Activated naive CD4-positive, alpha-beta T cell treated with anti-CD3 and anti-CD28 coated beads, Interleukin-2, amount 50 U/mL, for 16 hours (primary cell): ENCODE measurements at regions not wholly inside any gene's neighbourhood (a gene's known extent, or its start where the extent isn't known, plus 50 kb on each side); places are given as distances from the start of the nearest gene placed in this dataset.
"Not testable (repeated sequence)": the region's sequence is repeated elsewhere in the genome, so short reads cannot be mapped to it uniquely, and the experiment has no call there.

Experiments used
- DNase-seq: peaks from one replicate; pipeline ENCODE4 v3.0.0-alpha.2; 2020

GRCh38 chr4:60814549-60814948 lies 385.6 kb upstream of the ADGRL3 start:
- DNase-seq, result no peak

GRCh38 chr4:60817609-60818008 lies 382.5 kb upstream of the ADGRL3 start:
- no peak for DNase-seq

- DNase-seq, result no peak
Measured at GRCh38 chr4:60822986-60823385, 377.1 kb upstream of the ADGRL3 start.

GRCh38 chr4:60840020-60840419 lies 360.1 kb upstream of the ADGRL3 start:
- no peak for DNase-seq

DNA sequence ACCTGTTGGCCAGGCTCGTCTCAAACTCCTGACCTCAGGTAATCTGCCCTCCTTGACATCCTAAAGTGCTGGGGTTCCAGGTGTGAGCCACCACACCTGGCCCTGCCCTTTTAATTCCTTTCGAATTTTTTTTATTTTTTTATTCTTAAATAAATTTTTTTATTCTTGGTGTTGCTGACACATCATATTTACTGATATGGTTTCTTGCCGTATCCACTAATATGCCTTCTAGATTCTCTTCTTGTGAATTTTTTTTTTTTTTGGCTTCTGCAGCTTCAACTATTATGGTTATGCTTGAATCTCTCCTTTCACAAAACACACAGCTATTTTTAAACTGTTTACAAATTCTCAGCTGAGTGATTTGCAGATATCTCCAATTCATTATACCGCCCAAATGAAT lies 353.4 kb upstream of the ADGRL3 start:
- no peak for DNase-seq

DNA sequence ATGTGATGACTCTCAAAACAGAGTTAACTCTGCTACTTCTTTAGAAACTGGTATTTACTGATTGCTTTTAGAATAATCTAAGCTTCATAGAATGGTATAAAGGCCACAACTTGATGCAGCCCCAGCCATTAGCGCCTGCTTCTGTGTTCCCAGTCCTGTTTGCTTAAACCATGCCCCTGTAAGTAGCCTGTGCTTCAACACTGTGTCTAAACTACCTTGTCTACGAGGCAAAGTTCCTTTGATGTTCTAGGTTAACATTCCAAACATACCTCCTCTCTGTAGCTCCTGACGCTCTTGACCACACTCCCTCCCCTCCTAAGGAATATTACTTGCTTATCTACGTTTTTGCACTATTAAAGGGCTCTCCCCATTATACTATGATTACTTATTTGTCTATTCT lies 352.5 kb upstream of the ADGRL3 start:
- DNase-seq, result no peak

DNA sequence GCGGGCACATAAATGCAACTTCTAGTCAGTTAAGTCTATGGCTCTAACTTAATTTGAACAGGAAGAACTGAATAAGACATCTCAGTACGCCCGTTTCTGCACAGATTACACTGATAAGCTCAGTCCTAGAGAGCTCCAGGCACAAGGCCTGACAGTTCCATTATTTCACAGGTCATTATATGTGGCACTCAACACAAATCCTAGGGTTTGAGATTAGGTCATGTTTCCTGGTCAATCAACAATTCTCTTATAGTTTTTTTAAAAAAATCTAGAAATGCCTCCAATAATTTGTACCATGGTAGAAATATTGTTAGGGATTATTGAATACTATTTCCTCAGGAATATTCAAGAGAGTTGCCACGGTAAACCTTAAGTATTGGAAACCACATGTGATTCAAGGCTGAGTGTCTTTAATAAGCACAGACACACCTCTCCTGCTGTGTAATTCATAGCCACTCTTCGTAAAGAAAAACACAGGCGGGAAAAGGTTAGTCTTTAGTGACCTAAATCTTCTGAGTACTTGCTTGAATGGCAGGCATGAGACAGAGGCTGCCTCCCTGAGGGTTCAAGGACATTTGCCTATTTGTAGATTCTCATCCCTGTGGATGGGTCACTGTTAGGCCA lies 342.9 kb upstream of the ADGRL3 start:
- DNase-seq, result no peak

GRCh38 chr4:60863442-60863841 lies 336.7 kb upstream of the ADGRL3 start:
- no peak for DNase-seq

DNA sequence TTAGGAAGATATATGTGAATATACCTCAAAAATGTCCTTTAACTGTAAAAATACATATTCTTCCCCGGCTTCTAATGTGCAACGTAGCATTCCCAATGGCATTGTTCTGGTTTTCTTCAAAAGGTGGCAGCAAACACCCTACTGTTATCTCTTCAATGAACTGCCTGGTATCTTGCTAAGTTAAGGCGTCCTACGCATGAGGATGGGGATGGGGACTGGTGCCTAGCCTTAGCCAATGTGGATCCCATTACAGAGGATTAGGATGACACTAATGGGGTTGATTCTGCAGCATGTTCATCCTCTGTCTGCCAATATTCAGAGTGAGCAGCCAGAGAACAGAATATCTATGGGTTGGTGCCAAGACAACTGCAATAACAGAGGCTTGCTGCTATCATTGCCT lies 334.9 kb upstream of the ADGRL3 start:
- no peak for DNase-seq

GRCh38 chr4:60868232-60868960 lies 331.7 kb upstream of the ADGRL3 start:
- no peak for DNase-seq

- no peak for DNase-seq
Measured at GRCh38 chr4:60879135-60879701, 320.9 kb upstream of the ADGRL3 start.

DNA sequence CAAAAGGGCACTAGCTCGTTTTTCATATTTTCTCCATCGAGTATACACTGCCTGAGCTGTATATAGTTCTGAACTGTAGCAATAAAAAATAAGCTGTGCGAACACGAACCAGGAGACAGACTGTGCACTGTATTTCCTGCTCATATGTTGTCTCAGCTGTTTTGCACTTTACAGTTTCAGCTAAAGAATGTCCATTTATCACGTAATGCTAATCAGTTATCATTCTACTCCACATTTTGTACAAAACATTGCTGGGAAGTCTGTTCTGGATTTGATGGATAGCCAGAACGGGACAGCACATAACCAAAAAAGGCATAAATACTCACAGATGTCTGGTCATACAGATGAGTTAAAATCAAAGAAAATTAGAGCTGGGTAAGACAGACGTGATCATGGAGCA lies 315.5 kb upstream of the ADGRL3 start:
- DNase-seq, result no peak

- no peak for DNase-seq
Measured at GRCh38 chr4:60885011-60885410, 315.1 kb upstream of the ADGRL3 start.

- DNase-seq, result no peak
Measured at GRCh38 chr4:60890743-60891142, 309.4 kb upstream of the ADGRL3 start.

DNA sequence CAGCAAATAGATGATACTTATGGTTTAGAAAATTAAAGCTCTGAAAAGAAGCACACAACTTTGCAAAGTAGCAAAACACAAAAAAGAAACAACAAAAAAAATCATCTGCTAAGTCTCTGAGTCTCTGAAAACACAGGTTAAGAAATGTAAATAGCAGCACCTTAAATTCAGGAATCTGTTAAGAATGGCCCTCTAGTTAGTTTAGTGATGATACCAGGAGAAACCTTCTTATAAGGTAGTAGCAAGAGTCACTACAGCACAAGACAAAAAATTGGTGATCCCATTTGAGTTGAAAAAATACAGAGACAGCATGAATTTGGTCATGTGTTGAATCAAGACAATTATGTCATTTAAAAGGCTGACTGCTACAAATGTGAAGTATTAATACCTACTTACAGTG lies 308.2 kb upstream of the ADGRL3 start:
- DNase-seq, result no peak

DNA sequence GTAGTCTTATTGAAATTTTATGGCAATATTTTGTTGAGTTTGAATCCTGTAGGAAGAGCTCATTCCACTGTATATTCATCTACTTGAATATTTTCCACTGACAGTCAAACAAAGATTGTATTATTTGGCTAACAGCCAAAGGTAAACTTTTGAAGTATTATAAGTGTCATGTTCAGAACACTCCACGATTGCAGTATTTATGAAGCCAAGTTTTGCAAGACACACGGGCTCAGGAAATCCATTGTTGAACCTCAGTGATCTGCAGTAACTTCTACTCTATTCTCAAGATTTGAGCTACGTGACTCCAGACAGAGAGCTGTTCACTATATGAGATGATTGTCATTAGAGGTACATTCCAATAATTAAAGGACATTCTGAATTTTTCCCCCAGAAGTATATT lies 302.7 kb upstream of the ADGRL3 start:
- no peak for DNase-seq

- no peak for DNase-seq
Measured at GRCh38 chr4:60905162-60905561, 295.0 kb upstream of the ADGRL3 start.

GRCh38 chr4:60911127-60911526 lies 289.0 kb upstream of the ADGRL3 start:
- no peak for DNase-seq

DNA sequence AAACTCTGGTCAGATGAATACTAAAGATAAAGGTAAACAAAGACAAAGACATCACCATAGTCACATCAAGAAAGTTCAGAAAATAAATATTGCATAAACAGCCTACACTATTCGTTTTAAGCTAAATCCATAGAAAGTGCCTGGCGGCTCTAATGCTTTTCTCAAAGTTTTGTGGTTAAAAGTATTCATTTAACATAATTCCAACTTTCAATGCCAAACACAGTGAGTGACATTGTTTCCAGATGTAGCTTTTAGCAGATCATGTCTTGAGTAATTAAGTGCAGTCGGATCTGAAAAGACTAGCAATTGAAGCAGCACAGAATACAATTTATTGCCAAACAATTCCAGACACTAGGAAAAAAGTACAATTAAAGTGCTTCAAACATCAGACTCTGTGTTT lies 287.1 kb upstream of the ADGRL3 start:
- DNase-seq, result no peak

- DNase-seq, result no peak
Measured at GRCh38 chr4:60913671-60914070, 286.5 kb upstream of the ADGRL3 start.

- not testable (repeated sequence) for DNase-seq
Measured at GRCh38 chr4:60921735-60922134, 278.4 kb upstream of the ADGRL3 start.

DNA sequence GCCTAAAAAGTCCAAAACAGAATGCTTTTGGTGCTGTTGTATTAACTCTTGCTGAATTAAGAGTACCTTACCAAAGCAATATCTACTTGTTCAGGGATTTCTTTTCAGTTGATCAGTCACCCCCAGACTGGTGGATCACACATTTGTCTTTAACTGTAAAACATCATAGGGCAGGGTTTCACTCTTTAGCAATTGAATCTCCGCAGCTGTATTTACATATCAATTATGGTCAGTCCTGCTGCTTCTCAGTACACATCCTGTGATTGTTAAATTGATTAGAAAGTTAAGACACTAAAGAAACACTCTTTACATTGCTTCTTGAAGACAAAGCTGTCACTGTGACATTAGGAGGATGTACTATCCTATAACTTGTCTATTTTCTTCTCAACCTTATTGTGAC lies 277.1 kb upstream of the ADGRL3 start:
- DNase-seq, result no peak

GRCh38 chr4:60926624-60927023 lies 273.5 kb upstream of the ADGRL3 start:
- DNase-seq, result no peak

DNA sequence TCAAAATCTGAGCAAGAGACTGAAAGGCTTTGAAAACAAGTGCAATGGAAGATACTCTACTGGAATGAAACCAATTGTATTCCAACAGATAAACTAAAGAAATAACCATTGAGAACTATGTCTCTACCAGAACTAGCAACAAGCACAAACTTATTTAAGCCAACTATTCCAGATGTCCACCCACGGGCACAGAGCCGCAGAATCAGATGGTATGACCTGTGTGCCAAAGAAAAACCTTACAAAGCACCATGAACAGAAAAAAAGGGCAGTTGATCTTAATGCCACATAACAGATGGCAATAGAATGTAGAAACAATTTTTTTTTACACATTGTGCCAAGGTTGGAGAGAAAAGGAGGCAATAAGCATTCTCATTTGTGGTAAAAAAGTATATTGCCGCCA lies 269.3 kb upstream of the ADGRL3 start:
- DNase-seq, result no peak
